ENCODE measurements at regions not wholly inside any gene's neighbourhood (a gene's known extent, or its start where the extent isn't known, plus 50 kb on each side); places are given as distances from the start of the nearest gene placed in this dataset.
A peak's percentile ranks its signal among the peaks of the same experiment; 100 is the strongest.

DNA sequence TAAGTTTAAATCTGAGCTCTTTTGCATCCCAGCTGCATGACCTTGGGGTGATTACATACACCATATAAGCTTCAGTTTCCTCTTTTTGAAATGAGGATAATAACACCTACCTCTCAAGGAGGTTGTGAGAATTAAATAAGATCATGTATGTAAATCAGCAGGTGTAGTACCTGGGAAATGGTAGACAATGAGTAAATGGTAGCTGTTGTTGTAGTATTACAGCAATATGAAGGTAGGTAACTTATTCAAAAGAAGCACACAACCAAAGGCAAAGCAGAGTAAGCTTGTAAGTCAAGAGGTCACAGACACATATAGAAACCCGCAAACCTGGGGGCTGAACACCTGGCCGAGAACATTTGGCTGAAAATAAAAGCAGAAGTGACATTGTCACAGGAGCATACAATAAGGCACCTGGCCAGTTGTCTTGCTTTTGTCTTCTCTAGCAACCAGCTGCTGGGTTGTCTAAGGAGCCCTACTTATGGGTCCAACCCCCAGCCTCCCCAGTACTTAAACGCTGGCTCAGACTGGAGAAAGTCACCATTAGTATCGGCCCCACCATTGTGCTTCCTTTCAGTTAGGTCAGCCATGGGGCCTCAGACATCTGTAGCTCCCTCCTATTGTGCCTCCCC is 203.6 kb upstream of the MKLN1 start:
- H3K27me3 ChIP-seq = no peaks in the 10 kb centered on the region
- DNase-seq = no peak
- no peaks in the 10 kb centered on the region for H3K36me3 ChIP-seq
- H3K9me3 ChIP-seq = peaks cover 0 to 4% (median 0%) of the 10 kb centered on the region in 4 donors
- WGBS, 2 donors = 93 to 94% methylated on average over 4 of the region's 4 CpGs
- H3K4me3 ChIP-seq = no peak overlapping the region
- H3K4me1 ChIP-seq = no peaks in the 10 kb centered on the region
- no peak overlapping the region for H3K27ac ChIP-seq
- TF ChIP-seq POLR2AphosphoS5 (IDR thresholded peaks at IDR 0.05) (no peak), EP300 (IDR thresholded peaks at IDR 0.05) (no peak), CTCF (IDR thresholded peaks at IDR 0.05) (no peak), POLR2A (IDR thresholded peaks at IDR 0.05) (no peak)
- ATAC-seq (ENCODE audit: low FRiP score in 2 of 2) = peak; percentile 26 to 37

GRCh38 chr7:131124867-131125266 is 202.8 kb upstream of the MKLN1 start:
- TF ChIP-seq CTCF (IDR thresholded peaks at IDR 0.05) = no peak
- no peak overlapping the region for H3K27ac ChIP-seq
- H3K27me3 ChIP-seq = no peaks in the 10 kb centered on the region
- DNase-seq = no peak
- H3K4me1 ChIP-seq = no peaks in the 10 kb centered on the region
- no peaks in the 10 kb centered on the region for H3K9me3 ChIP-seq
- H3K36me3 ChIP-seq = no peaks in the 10 kb centered on the region
- ATAC-seq (ENCODE audit: low FRiP score in 2 of 2) = no peak
- WGBS, 2 donors = 73 to 85% methylated on average over 3 of the region's 3 CpGs
- no peak overlapping the region for H3K4me3 ChIP-seq

GRCh38 chr7:131130324-131130723 is 197.4 kb upstream of the MKLN1 start:
- 84 to 86% methylated on average over 4 of the region's 4 CpGs for WGBS, 2 donors
- DNase-seq (no peak), ATAC-seq (ENCODE audit: low FRiP score in 2 of 2) (no peak)
- H3K36me3 ChIP-seq = no peaks in the 10 kb centered on the region
- H3K4me3 ChIP-seq = no peak overlapping the region
- no peaks in the 10 kb centered on the region for H3K27me3 ChIP-seq
- H3K4me1 ChIP-seq = no peaks in the 10 kb centered on the region
- H3K27ac ChIP-seq = no peak overlapping the region
- no peak for TF ChIP-seq CTCF (IDR thresholded peaks at IDR 0.05)
- no peak for TF ChIP-seq POLR2A (IDR thresholded peaks at IDR 0.05)
- TF ChIP-seq POLR2AphosphoS5 (IDR thresholded peaks at IDR 0.05) = no peak
- TF ChIP-seq EP300 (IDR thresholded peaks at IDR 0.05) = no peak
- no peaks in the 10 kb centered on the region for H3K9me3 ChIP-seq

DNA sequence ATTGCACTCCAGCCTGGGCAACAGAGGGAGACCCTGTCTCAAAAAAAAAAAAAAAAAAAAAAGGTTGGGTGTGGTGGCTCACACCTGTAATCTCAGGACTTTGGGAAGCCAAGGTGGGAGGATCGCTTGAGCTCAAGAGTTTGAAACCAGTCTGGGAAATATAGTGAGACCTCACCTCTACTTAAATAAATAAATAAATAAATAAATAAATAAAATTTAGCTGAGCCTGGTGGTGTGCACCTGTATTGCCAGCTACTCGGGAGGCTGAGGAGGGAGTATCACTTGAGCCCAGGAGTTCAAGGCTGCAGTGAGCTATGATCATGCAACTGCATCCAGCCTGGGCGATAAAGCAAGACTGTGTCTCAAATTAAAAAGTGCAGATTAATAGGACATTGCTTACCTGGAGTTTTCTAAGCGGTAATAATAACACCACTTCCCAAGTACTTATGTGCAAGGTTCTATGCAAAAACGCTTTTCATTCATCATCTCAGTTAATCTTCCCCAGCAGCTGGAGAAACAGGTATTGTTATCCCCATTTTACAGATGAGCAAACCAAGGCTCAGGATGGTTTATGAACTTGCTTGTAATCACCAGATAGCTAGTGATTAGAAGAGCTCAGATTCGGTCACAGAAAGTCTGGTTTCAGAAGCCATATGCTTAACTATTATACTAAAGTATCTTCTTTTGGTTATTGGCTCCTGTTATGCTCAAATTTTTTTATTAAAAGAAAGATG is 196.5 kb upstream of the MKLN1 start:
- Histone ChIP-seq H3K36me3 (no peaks in the 10 kb centered on the region), H3K27me3 (no peaks in the 10 kb centered on the region), H3K4me3 (no peak overlapping the region), H3K9me3 (no peaks in the 10 kb centered on the region), H3K4me1 (no peaks in the 10 kb centered on the region), H3K27ac (no peak overlapping the region)
- ATAC-seq (ENCODE audit: low FRiP score in 2 of 2) (no peak), DNase-seq (no peak)
- TF ChIP-seq CTCF (IDR thresholded peaks at IDR 0.05) = no peak
- no peak for TF ChIP-seq POLR2A (IDR thresholded peaks at IDR 0.05)
- no peak for TF ChIP-seq POLR2AphosphoS5 (IDR thresholded peaks at IDR 0.05)
- no peak for TF ChIP-seq EP300 (IDR thresholded peaks at IDR 0.05)
- WGBS, 2 donors = 94% methylated on average over 6 of the region's 6 CpGs

All from upper lobe of left lung (tissue), 6 donors.